Astrocyte (in vitro differentiated cells and primary cell): ENCODE measurements at regions not wholly inside any gene's neighbourhood (a gene's known extent, or its start where the extent isn't known, plus 50 kb on each side); places are given as distances from the start of the nearest gene placed in this dataset.

ENCODE experiments used
- DNase-seq: peaks from one replicate; pipeline ENCODE4 v3.0.0-alpha.2; 2010; ENCODE audit warnings: low read depth
- FAIRE-seq: peaks from 2 replicates; lab custom pipeline; 2011; peaks lifted over from hg19 to GRCh38; lab: Jason Lieb, UNC
- H2AFZ ChIP-seq: 2 replicates; pipeline ENCODE4 v1.6.0; 2012; ENCODE audit warnings: low read depth, low read length, inconsistent platforms
- H3K27ac ChIP-seq: 2 replicates; pipeline ENCODE4 v1.5.1; 2011; ENCODE audit warnings: low read depth, low read length, inconsistent platforms
- H3K27me3 ChIP-seq: 2 replicates; pipeline ENCODE4 v1.6.0; 2011; ENCODE audit warnings: low read length, inconsistent platforms; ENCODE audit not compliant: insufficient read depth
- H3K36me3 ChIP-seq: 2 replicates; pipeline ENCODE4 v1.5.1; 2011; ENCODE audit warnings: low read length, inconsistent platforms; ENCODE audit not compliant: insufficient read depth
- H3K4me1 ChIP-seq: 2 replicates; pipeline ENCODE4 v1.5.1; 2011; ENCODE audit warnings: low read length, inconsistent platforms; ENCODE audit not compliant: insufficient read depth
- H3K4me2 ChIP-seq: 2 replicates; pipeline ENCODE4 v1.6.0; 2012; ENCODE audit warnings: low read length, inconsistent platforms
- H3K4me3 ChIP-seq: 2 replicates; pipeline ENCODE4 v1.5.1; 2011; ENCODE audit warnings: low read depth, mild to moderate bottlenecking, low read length, inconsistent platforms; ENCODE audit not compliant: insufficient read depth
- H3K79me2 ChIP-seq: 2 replicates; pipeline ENCODE4 v1.6.0; 2012; ENCODE audit warnings: mild to moderate bottlenecking, low read length, inconsistent platforms; ENCODE audit not compliant: insufficient read depth
- H3K9ac ChIP-seq: 2 replicates; pipeline ENCODE4 v1.6.0; 2012; ENCODE audit warnings: mild to moderate bottlenecking, low read length, inconsistent platforms
- H3K9me3 ChIP-seq: 2 replicates; pipeline ENCODE4 v1.5.1; 2012; ENCODE audit warnings: low read depth, mild to moderate bottlenecking, low read length, inconsistent platforms; ENCODE audit not compliant: insufficient read depth
- H4K20me1 ChIP-seq: 2 replicates; pipeline ENCODE4 v1.6.0; 2012; ENCODE audit warnings: low read length, inconsistent platforms; ENCODE audit not compliant: insufficient read depth
- H3K27ac Mint-ChIP-seq: one replicate; pipeline ENCODE4 v1.8.0; 2021; ENCODE audit warnings: mild to moderate bottlenecking, mixed read lengths; ENCODE audit not compliant: unreplicated experiment
- H3K27me3 Mint-ChIP-seq: one replicate; pipeline ENCODE4 v1.8.0; 2021; ENCODE audit warnings: low read depth, mixed read lengths; ENCODE audit not compliant: unreplicated experiment
- H3K36me3 Mint-ChIP-seq: one replicate; pipeline ENCODE4 v1.8.0; 2021; ENCODE audit warnings: low read depth, mixed read lengths; ENCODE audit not compliant: unreplicated experiment
- H3K4me1 Mint-ChIP-seq: one replicate; pipeline ENCODE4 v1.8.0; 2021; ENCODE audit warnings: low read depth, mixed read lengths; ENCODE audit not compliant: unreplicated experiment
- H3K4me3 Mint-ChIP-seq: one replicate; pipeline ENCODE4 v1.8.0; 2021; ENCODE audit warnings: mild to moderate bottlenecking, moderate library complexity, mixed read lengths; ENCODE audit not compliant: unreplicated experiment
- H3K9me3 Mint-ChIP-seq: one replicate; pipeline ENCODE4 v1.8.0; 2021; ENCODE audit warnings: mild to moderate bottlenecking, mixed read lengths; ENCODE audit not compliant: unreplicated experiment
- CTCF ChIP-seq: IDR thresholded peaks from 2 replicates; pipeline ENCODE4 v1.5.1; 2011; ENCODE audit warnings: low read depth, mild to moderate bottlenecking, inconsistent platforms, low read length, moderate library complexity; ENCODE audit not compliant: insufficient read depth
- EZH2 ChIP-seq: IDR thresholded peaks from 2 replicates; pipeline ENCODE4 v1.6.1; 2012; ENCODE audit warnings: mild to moderate bottlenecking, low read length, inconsistent platforms; ENCODE audit not compliant: insufficient read depth

GRCh38 chr5:171667341-171668096 lies 118.1 kb upstream of the SMIM23 start:
- DNase-seq (peak; percentile 90), FAIRE-seq (no peak)
- Histone ChIP-seq H4K20me1 (no peaks in the 10 kb centered on the region), H3K79me2 (no peaks in the 10 kb centered on the region), H3K9me3 (no peaks in the 10 kb centered on the region), H3K4me2 (peak overlapping the region; percentile 81), H2AFZ (peak overlapping the region; percentile 87), H3K36me3 (no peaks in the 10 kb centered on the region), H3K4me3 (no peak overlapping the region), H3K4me1 (peaks cover 11% of the 10 kb centered on the region), H3K27ac (peak overlapping the region; percentile 71), H3K27me3 (no peaks in the 10 kb centered on the region), H3K9ac (peak overlapping the region; percentile 69)
- H3K27ac Mint-ChIP-seq, result no peak overlapping the region
- H3K4me1 Mint-ChIP-seq, result peaks cover 1% of the 10 kb centered on the region
- H3K27me3 Mint-ChIP-seq, result peaks cover 10% of the 10 kb centered on the region
- TF ChIP-seq EZH2 (no peak), CTCF (peak; percentile 11)
- no peaks in the 10 kb centered on the region for H3K36me3 Mint-ChIP-seq
- no peak overlapping the region for H3K4me3 Mint-ChIP-seq
- H3K9me3 Mint-ChIP-seq, result peaks cover 3% of the 10 kb centered on the region

GRCh38 chr5:171668097-171668412 lies 117.6 kb upstream of the SMIM23 start:
- H3K27ac ChIP-seq, result peak overlapping the region; percentile 71
- TF ChIP-seq CTCF (no peak), EZH2 (no peak)
- H3K4me3 ChIP-seq, result no peak overlapping the region
- peak overlapping the region; percentile 81 for H3K4me2 ChIP-seq
- H3K36me3 ChIP-seq, result no peaks in the 10 kb centered on the region
- no peaks in the 10 kb centered on the region for H3K79me2 ChIP-seq
- no peaks in the 10 kb centered on the region for H3K27me3 ChIP-seq
- H2AFZ ChIP-seq, result peak overlapping the region; percentile 87
- peak overlapping the region; percentile 69 for H3K9ac ChIP-seq
- no peaks in the 10 kb centered on the region for H3K36me3 Mint-ChIP-seq
- DNase-seq (no peak), FAIRE-seq (no peak)
- H4K20me1 ChIP-seq, result no peaks in the 10 kb centered on the region
- H3K4me3 Mint-ChIP-seq, result no peak overlapping the region
- H3K27ac Mint-ChIP-seq, result no peak overlapping the region
- peaks cover 3% of the 10 kb centered on the region for H3K9me3 Mint-ChIP-seq
- peaks cover 1% of the 10 kb centered on the region for H3K4me1 Mint-ChIP-seq
- H3K27me3 Mint-ChIP-seq, result peaks cover 10% of the 10 kb centered on the region
- H3K9me3 ChIP-seq, result no peaks in the 10 kb centered on the region
- peaks cover 11% of the 10 kb centered on the region for H3K4me1 ChIP-seq

- Mint-ChIP-seq H3K27ac (no peak overlapping the region), H3K9me3 (peaks cover 4% of the 10 kb centered on the region), H3K4me1 (peaks cover 1% of the 10 kb centered on the region), H3K36me3 (no peaks in the 10 kb centered on the region), H3K4me3 (no peak overlapping the region), H3K27me3 (peaks cover 10% of the 10 kb centered on the region)
- Histone ChIP-seq H3K27me3 (no peaks in the 10 kb centered on the region), H3K4me2 (no peak overlapping the region), H3K79me2 (no peaks in the 10 kb centered on the region), H4K20me1 (no peaks in the 10 kb centered on the region), H3K9me3 (no peaks in the 10 kb centered on the region), H3K4me1 (peaks cover 11% of the 10 kb centered on the region), H3K27ac (no peak overlapping the region), H2AFZ (no peak overlapping the region), H3K4me3 (no peak overlapping the region), H3K36me3 (no peaks in the 10 kb centered on the region), H3K9ac (no peak overlapping the region)
- FAIRE-seq (no peak), DNase-seq (no peak)
- TF ChIP-seq CTCF (no peak), EZH2 (no peak)
Observed at GRCh38 chr5:171669571-171669970, 116.0 kb upstream of the SMIM23 start.
